ENCODE measurements at regions not wholly inside any gene's neighbourhood (a gene's known extent, or its start where the extent isn't known, plus 50 kb on each side); places are given as distances from the start of the nearest gene placed in this dataset.
"Not testable (repeated sequence)": the region's sequence is repeated elsewhere in the genome, so short reads cannot be mapped to it uniquely, and the experiment has no call there.

GRCh38 chr5:42309865-42310264 is 113.4 kb upstream of the GHR start:
- H3K4me3 ChIP-seq (ENCODE audit: low read depth, low read length) = no peak overlapping the region
- no peak for TF ChIP-seq CTCF (IDR thresholded peaks at IDR 0.05; ENCODE audit: insufficient read depth, low read length)
- DNase-seq (ENCODE audit: low read depth) = peak; percentile 6

GRCh38 chr5:42315214-42315613 is 108.0 kb upstream of the GHR start:
- no peak overlapping the region for H3K4me3 ChIP-seq (ENCODE audit: low read depth, low read length)
- no peak for TF ChIP-seq CTCF (IDR thresholded peaks at IDR 0.05; ENCODE audit: insufficient read depth, low read length)
- DNase-seq (ENCODE audit: low read depth) = no peak

- no peak for DNase-seq (ENCODE audit: low read depth)
- H3K4me3 ChIP-seq (ENCODE audit: low read depth, low read length) = no peak overlapping the region
- no peak for TF ChIP-seq CTCF (IDR thresholded peaks at IDR 0.05; ENCODE audit: insufficient read depth, low read length)
Measured at GRCh38 chr5:42317575-42317974, 105.7 kb upstream of the GHR start.

GRCh38 chr5:42319546-42319945 is 103.7 kb upstream of the GHR start:
- not testable (repeated sequence) for DNase-seq (ENCODE audit: low read depth); H3K4me3 ChIP-seq (ENCODE audit: low read depth, low read length)

- no peak overlapping the region for H3K4me3 ChIP-seq (ENCODE audit: low read depth, low read length)
- TF ChIP-seq CTCF (IDR thresholded peaks at IDR 0.05; ENCODE audit: insufficient read depth, low read length) = no peak
- DNase-seq (ENCODE audit: low read depth) = no peak
Measured at GRCh38 chr5:42321785-42322184, 101.5 kb upstream of the GHR start.

GRCh38 chr5:42337143-42337542 is 86.1 kb upstream of the GHR start:
- no peak for DNase-seq (ENCODE audit: low read depth)
- no peak overlapping the region for H3K4me3 ChIP-seq (ENCODE audit: low read depth, low read length)
- no peak for TF ChIP-seq CTCF (IDR thresholded peaks at IDR 0.05; ENCODE audit: insufficient read depth, low read length)

- H3K4me3 ChIP-seq (ENCODE audit: low read depth, low read length) = no peak overlapping the region
- DNase-seq (ENCODE audit: low read depth) = no peak
- TF ChIP-seq CTCF (IDR thresholded peaks at IDR 0.05; ENCODE audit: insufficient read depth, low read length) = no peak
Measured at GRCh38 chr5:42337607-42338006, 85.6 kb upstream of the GHR start.
